SK-N-SH (cell line): ENCODE measurements at regions not wholly inside any gene's neighbourhood (a gene's known extent, or its start where the extent isn't known, plus 50 kb on each side); places are given as distances from the start of the nearest gene placed in this dataset.

Experiments used
- CTCF ChIP-seq: fragments of 200-600 bp; sonication (generic); IDR thresholded peaks from 2 replicates; pipeline ENCODE4 v1.6.1; 2017; ENCODE audit warnings: antibody characterized with exemption, mild to moderate bottlenecking, moderate library complexity
- EZH2phosphoT487 ChIP-seq: fragments of 200-600 bp; sonication (generic); IDR thresholded peaks from 2 replicates; pipeline ENCODE4 v1.6.1; 2017; ENCODE audit warnings: low read depth, mixed run types, mild to moderate bottlenecking, antibody characterized with exemption, moderate library complexity, borderline replicate concordance
- FOXJ3 ChIP-seq: sonication (generic); formaldehyde crosslinking; IDR thresholded peaks from 2 replicates; pipeline ENCODE4 v1.5.1; 2020; ENCODE audit warnings: mild to moderate bottlenecking, missing genetic modification reagents
- MXI1 ChIP-seq: IDR thresholded peaks from 2 replicates; pipeline ENCODE4 v1.6.1; 2012; ENCODE audit warnings: mild to moderate bottlenecking, low read depth, low read length, improper control_type of control experiment
- NRF1 ChIP-seq: IDR thresholded peaks from 2 replicates; pipeline ENCODE4 v1.6.1; 2012; ENCODE audit warnings: low read depth, mild to moderate bottlenecking, low read length
- RFX5 ChIP-seq: IDR thresholded peaks from 2 replicates; pipeline ENCODE4 v1.6.1; 2012; ENCODE audit warnings: mild to moderate bottlenecking, improper control_type of control experiment, low read length
- SMC3 ChIP-seq: IDR thresholded peaks from 2 replicates; pipeline ENCODE4 v1.6.1; 2012; ENCODE audit warnings: low read depth, low read length, improper control_type of control experiment
- TEAD4 ChIP-seq: IDR thresholded peaks from 2 replicates; pipeline ENCODE4 v1.4.0; 2012; ENCODE audit warnings: mild to moderate bottlenecking, borderline replicate concordance; ENCODE audit not compliant: insufficient read depth
- USF2 ChIP-seq: fragments of 150-350 bp; IDR thresholded peaks from 2 replicates; pipeline ENCODE4 v1.6.1; 2017; ENCODE audit warnings: antibody characterized with exemption, low read length, low read depth, borderline replicate concordance
- YY1 ChIP-seq: IDR thresholded peaks from 2 replicates; pipeline ENCODE4 v1.4.0; 2012; ENCODE audit warnings: low read depth, mild to moderate bottlenecking
- TF ChIP-seq, protein P1 (sequence below): IDR thresholded peaks from 2 replicates; pipeline ENCODE4 v1.4.0; 2012; ENCODE audit warnings: low read depth

GRCh38 chr7:85608804-85609203, 421.9 kb upstream of the SEMA3D start:
- no peak for TF ChIP-seq YY1
- no peak for TF ChIP-seq CTCF
- TF ChIP-seq SMC3 = no peak
- TF ChIP-seq TEAD4 = no peak
- TF ChIP-seq, protein P1, sequence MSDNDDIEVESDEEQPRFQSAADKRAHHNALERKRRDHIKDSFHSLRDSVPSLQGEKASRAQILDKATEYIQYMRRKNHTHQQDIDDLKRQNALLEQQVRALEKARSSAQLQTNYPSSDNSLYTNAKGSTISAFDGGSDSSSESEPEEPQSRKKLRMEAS = no peak
- no peak for TF ChIP-seq NRF1
- TF ChIP-seq USF2 = no peak
- no peak for TF ChIP-seq FOXJ3 (CRISPR knock-in tag)
- TF ChIP-seq MXI1 = no peak
- no peak for TF ChIP-seq EZH2phosphoT487
- TF ChIP-seq RFX5 = no peak
